ENCODE measurements at regions not wholly inside any gene's neighbourhood (a gene's known extent, or its start where the extent isn't known, plus 50 kb on each side); places are given as distances from the start of the nearest gene placed in this dataset.

GRCh38 chr2:144582651-144583380 is 62.9 kb upstream of the ZEB2 start:
- Histone ChIP-seq H3K79me2 (ENCODE audit: insufficient read depth, low read length) (no peaks in the 10 kb centered on the region), H4K20me1 (ENCODE audit: insufficient read depth) (no peaks in the 10 kb centered on the region), H3K9me2 (ENCODE audit: insufficient read depth) (no peaks in the 10 kb centered on the region), H3K4me3 (replicated peaks in 1 of 2; ENCODE audit: low read depth in 1 of 2, low read length in 2 of 2) (no peak overlapping the region), H3K36me3 (ENCODE audit: control insufficient read depth in 1 of 2, insufficient read depth in 2 of 2, low read length in 2 of 2) (no peaks in the 10 kb centered on the region), H3K27me3 (ENCODE audit: insufficient read depth, low read length) (no peaks in the 10 kb centered on the region), H3K27ac (ENCODE audit: low read depth, low read length) (no peak overlapping the region), H3K4me2 (ENCODE audit: low read length) (no peak overlapping the region), H3K9me3 (ENCODE audit: control insufficient read depth in 1 of 2, insufficient read depth in 1 of 2, low read depth in 1 of 2, low read length in 2 of 2) (no peaks in the 10 kb centered on the region), H2AFZ (ENCODE audit: low read depth, low read length, poor library complexity, severe bottlenecking) (no peak overlapping the region), H3K9ac (ENCODE audit: low read length) (no peak overlapping the region), H3K4me1 (ENCODE audit: control insufficient read depth in 1 of 2, insufficient read depth in 2 of 2, low read length in 2 of 2) (no peaks in the 10 kb centered on the region)
- ATAC-seq (no peak), DNase-seq (ENCODE audit: low read depth, low spot score) (no peak)
- ChIA-PET RAD21 (ENCODE audit: low non-redundant PET in 1 of 2, low total read pairs in 2 of 2, uncharacterized antibody in 2 of 2, unreplicated experiment in 2 of 2) (no interaction called here), CTCF (no interaction called here), POLR2A (no interaction called here)
- BruUV-seq (replicated peaks), result no TSS peak
- no peak for TF ChIP-seq POLR2A (IDR thresholded peaks at IDR 0.05; ENCODE audit: borderline replicate concordance, extremely low read depth, insufficient read depth, insufficient read length)
- no peak for TF ChIP-seq POLR2AphosphoS5 (IDR thresholded peaks at IDR 0.05; ENCODE audit: low read depth, low read length)
- TF ChIP-seq CTCF (IDR thresholded peaks at IDR 0.05 in 2 of 3, conservative IDR thresholded peaks at IDR 0.05 in 1 of 3; ENCODE audit: borderline replicate concordance in 1 of 3, insufficient read depth in 1 of 3, low read depth in 2 of 3, low read length in 2 of 3), result no peak
- intact Hi-C loops (cut with micrococcal nuclease), result no loop called here

GRCh38 chr2:144580521-144581161 is 60.7 kb upstream of the ZEB2 start:
- no peaks in the 10 kb centered on the region for H3K9me2 ChIP-seq (ENCODE audit: insufficient read depth)
- no peaks in the 10 kb centered on the region for H3K4me1 ChIP-seq (ENCODE audit: control insufficient read depth in 1 of 2, insufficient read depth in 2 of 2, low read length in 2 of 2)
- no peaks in the 10 kb centered on the region for H3K79me2 ChIP-seq (ENCODE audit: insufficient read depth, low read length)
- intact Hi-C loops (cut with micrococcal nuclease), result no loop called here
- H3K27me3 ChIP-seq (ENCODE audit: insufficient read depth, low read length), result no peaks in the 10 kb centered on the region
- H3K9ac ChIP-seq (ENCODE audit: low read length), result no peak overlapping the region
- CTCF ChIA-PET, result no interaction called here
- no peak overlapping the region for H2AFZ ChIP-seq (ENCODE audit: low read depth, low read length, poor library complexity, severe bottlenecking)
- BruUV-seq (replicated peaks), result no TSS peak
- ATAC-seq, result no peak
- H3K4me2 ChIP-seq (ENCODE audit: low read length), result no peak overlapping the region
- RAD21 ChIA-PET (ENCODE audit: low non-redundant PET in 1 of 2, low total read pairs in 2 of 2, uncharacterized antibody in 2 of 2, unreplicated experiment in 2 of 2), result no interaction called here
- TF ChIP-seq SIN3A (IDR thresholded peaks at IDR 0.05; ENCODE audit: low read depth), result no peak
- no peak for TF ChIP-seq EZH2phosphoT487 (IDR thresholded peaks at IDR 0.05; ENCODE audit: borderline replicate concordance)
- no peak for TF ChIP-seq CBX3 (IDR thresholded peaks at IDR 0.05; ENCODE audit: low read depth)
- no peak for DNase-seq (ENCODE audit: low read depth, low spot score)
- no peaks in the 10 kb centered on the region for H3K9me3 ChIP-seq (ENCODE audit: control insufficient read depth in 1 of 2, insufficient read depth in 1 of 2, low read depth in 1 of 2, low read length in 2 of 2)
- no peaks in the 10 kb centered on the region for H4K20me1 ChIP-seq (ENCODE audit: insufficient read depth)
- POLR2A ChIA-PET, result no interaction called here
- H3K27ac ChIP-seq (ENCODE audit: low read depth, low read length), result no peak overlapping the region
- H3K36me3 ChIP-seq (ENCODE audit: control insufficient read depth in 1 of 2, insufficient read depth in 2 of 2, low read length in 2 of 2), result no peaks in the 10 kb centered on the region
- no peak overlapping the region for H3K4me3 ChIP-seq (replicated peaks in 1 of 2; ENCODE audit: low read depth in 1 of 2, low read length in 2 of 2)
